Ishikawa (cell line): ENCODE measurements at regions not wholly inside any gene's neighbourhood (a gene's known extent, or its start where the extent isn't known, plus 50 kb on each side); places are given as distances from the start of the nearest gene placed in this dataset.

Source experiments
- CEBPB ChIP-seq: IDR thresholded peaks from 2 replicates; pipeline ENCODE4 v1.6.1; 2012
- CREB1 ChIP-seq: IDR thresholded peaks from 2 replicates; pipeline ENCODE4 v1.6.1; 2012; ENCODE audit warnings: low read depth
- EGR1 ChIP-seq: IDR thresholded peaks from 2 replicates; pipeline ENCODE4 v1.6.1; 2012
- EP300 ChIP-seq: IDR thresholded peaks from 2 replicates; pipeline ENCODE4 v1.6.1; 2012; ENCODE audit warnings: borderline replicate concordance
- FOXM1 ChIP-seq: IDR thresholded peaks from 2 replicates; pipeline ENCODE4 v1.6.1; 2012; ENCODE audit warnings: low read depth, borderline replicate concordance
- MAX ChIP-seq: IDR thresholded peaks from 2 replicates; pipeline ENCODE4 v1.6.1; 2012
- NFIC ChIP-seq: IDR thresholded peaks from 2 replicates; pipeline ENCODE4 v1.6.1; 2012
- RAD21 ChIP-seq: IDR thresholded peaks from 2 replicates; pipeline ENCODE4 v1.6.1; 2012; ENCODE audit warnings: low read depth
- REST ChIP-seq: IDR thresholded peaks from 2 replicates; pipeline ENCODE4 v1.6.1; 2012; ENCODE audit warnings: low read depth, mild to moderate bottlenecking
- TAF1 ChIP-seq: IDR thresholded peaks from 2 replicates; pipeline ENCODE4 v1.6.1; 2012; ENCODE audit warnings: low read depth, mild to moderate bottlenecking
- TCF12 ChIP-seq: IDR thresholded peaks from 2 replicates; pipeline ENCODE4 v1.6.1; 2012; ENCODE audit warnings: low read depth
- TEAD4 ChIP-seq: IDR thresholded peaks from 2 replicates; pipeline ENCODE4 v1.6.1; 2012
- USF1 ChIP-seq: IDR thresholded peaks from 2 replicates; pipeline ENCODE4 v1.6.1; 2012
- YY1 ChIP-seq: IDR thresholded peaks from 2 replicates; pipeline ENCODE4 v1.6.1; 2012; ENCODE audit warnings: low read depth
- ZBTB7A ChIP-seq: IDR thresholded peaks from 2 replicates; pipeline ENCODE4 v1.6.1; 2012; ENCODE audit warnings: low read depth

- TF ChIP-seq CEBPB, result peak; percentile 47; the same call in 1 of the 2 replicates
- no peak for TF ChIP-seq CREB1
These were observed 1001.1 kb downstream of the OLFM4 start for GRCh38 chr13:54029720-54030119.

GRCh38 chr13:54033323-54033861 is 1004.8 kb downstream of the OLFM4 start:
- no peak for TF ChIP-seq CEBPB
- TF ChIP-seq CREB1, result no peak
- TF ChIP-seq EP300, result no peak
- TF ChIP-seq YY1, result no peak
- TF ChIP-seq MAX, result no peak
- TF ChIP-seq TEAD4, result no peak
- no peak for TF ChIP-seq ZBTB7A
- TF ChIP-seq FOXM1, result no peak
- no peak for TF ChIP-seq TCF12
- no peak for TF ChIP-seq REST
- TF ChIP-seq TAF1, result no peak
- no peak for TF ChIP-seq USF1
- no peak for TF ChIP-seq RAD21
- TF ChIP-seq EGR1, result no peak
- TF ChIP-seq NFIC, result no peak

GRCh38 chr13:54034047-54034446 is 1005.4 kb downstream of the OLFM4 start:
- TF ChIP-seq FOXM1, result no peak
- TF ChIP-seq TEAD4, result no peak
- TF ChIP-seq ZBTB7A, result no peak
- TF ChIP-seq EP300, result no peak
- TF ChIP-seq USF1, result no peak
- no peak for TF ChIP-seq CEBPB
- no peak for TF ChIP-seq RAD21
- TF ChIP-seq CREB1, result no peak

- TF ChIP-seq EGR1 (no peak), FOXM1 (no peak), ZBTB7A (no peak), TAF1 (no peak), NFIC (no peak), YY1 (no peak), CREB1 (no peak), REST (no peak), USF1 (no peak), TEAD4 (no peak), TCF12 (no peak), CEBPB (no peak)
These were observed 1049.0 kb downstream of the OLFM4 start for GRCh38 chr13:54077569-54077968.

- TF ChIP-seq YY1 (no peak), MAX (0 out of 2 replicates have a peak, but pooled peaks have one; percentile 20)
These were observed 1049.8 kb downstream of the OLFM4 start for GRCh38 chr13:54078271-54078870.

- TF ChIP-seq TEAD4 (no peak), TAF1 (no peak), CREB1 (no peak), TCF12 (no peak), EGR1 (no peak), YY1 (no peak), EP300 (no peak), RAD21 (no peak), ZBTB7A (no peak)
These were observed 1063.3 kb downstream of the OLFM4 start for GRCh38 chr13:54091884-54092283.
